Muscle of back (tissue), 3 donors: ENCODE measurements at regions not wholly inside any gene's neighbourhood (a gene's known extent, or its start where the extent isn't known, plus 50 kb on each side); places are given as distances from the start of the nearest gene placed in this dataset.
"Not testable (repeated sequence)": the region's sequence is repeated elsewhere in the genome, so short reads cannot be mapped to it uniquely, and the experiment has no call there.

ENCODE experiments used
- DNase-seq, 3 donors: peaks; one replicate each; pipeline versions ENCODE4 v3.0.0 to v3.0.0-alpha.2; 2013

DNA sequence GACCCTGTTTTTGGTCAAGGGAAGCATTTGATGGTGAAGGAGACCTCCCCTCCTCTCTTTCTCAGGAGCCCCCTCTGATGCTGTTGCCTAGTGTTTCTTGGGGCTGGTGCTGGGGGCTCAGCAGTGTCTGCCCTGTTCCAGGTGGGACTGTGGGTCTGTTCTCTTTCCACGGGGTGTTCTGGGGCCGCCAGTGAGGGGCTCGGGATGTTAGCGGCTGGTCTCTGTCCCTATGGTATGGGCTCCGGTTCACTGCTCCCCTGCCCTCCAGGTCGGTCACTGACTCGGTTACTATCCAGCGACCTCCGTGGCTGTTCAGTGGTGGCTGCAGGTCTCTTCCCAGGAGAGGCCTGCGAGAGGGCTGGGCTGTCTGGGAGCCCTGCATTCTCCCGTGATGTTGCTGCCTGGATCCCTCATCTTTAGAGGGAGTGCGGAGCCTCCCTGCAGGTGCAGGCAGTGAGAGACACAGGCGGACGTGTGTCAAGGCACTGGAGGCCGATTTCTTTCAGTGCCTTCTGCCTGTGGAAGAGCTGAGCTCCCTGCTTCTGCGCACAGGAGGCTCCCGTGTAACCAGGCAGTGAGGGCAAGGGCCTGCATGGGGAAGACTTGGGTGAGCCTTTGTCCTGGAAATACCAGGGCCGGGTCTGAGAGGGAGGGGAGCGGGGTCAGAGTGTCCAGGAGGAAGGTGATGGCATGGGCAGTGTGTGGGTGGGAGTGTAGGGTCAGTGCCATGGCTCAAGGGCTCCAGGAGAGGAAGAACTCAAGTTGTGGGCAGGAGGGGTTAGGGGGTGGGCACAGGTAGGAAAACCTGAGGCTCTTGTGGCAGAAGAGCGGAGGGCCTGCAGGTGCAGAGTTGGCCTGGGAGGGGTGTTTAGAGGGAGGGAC lies 362.6 kb downstream of the TMEM121 start:
- DNase-seq = no peak

DNA sequence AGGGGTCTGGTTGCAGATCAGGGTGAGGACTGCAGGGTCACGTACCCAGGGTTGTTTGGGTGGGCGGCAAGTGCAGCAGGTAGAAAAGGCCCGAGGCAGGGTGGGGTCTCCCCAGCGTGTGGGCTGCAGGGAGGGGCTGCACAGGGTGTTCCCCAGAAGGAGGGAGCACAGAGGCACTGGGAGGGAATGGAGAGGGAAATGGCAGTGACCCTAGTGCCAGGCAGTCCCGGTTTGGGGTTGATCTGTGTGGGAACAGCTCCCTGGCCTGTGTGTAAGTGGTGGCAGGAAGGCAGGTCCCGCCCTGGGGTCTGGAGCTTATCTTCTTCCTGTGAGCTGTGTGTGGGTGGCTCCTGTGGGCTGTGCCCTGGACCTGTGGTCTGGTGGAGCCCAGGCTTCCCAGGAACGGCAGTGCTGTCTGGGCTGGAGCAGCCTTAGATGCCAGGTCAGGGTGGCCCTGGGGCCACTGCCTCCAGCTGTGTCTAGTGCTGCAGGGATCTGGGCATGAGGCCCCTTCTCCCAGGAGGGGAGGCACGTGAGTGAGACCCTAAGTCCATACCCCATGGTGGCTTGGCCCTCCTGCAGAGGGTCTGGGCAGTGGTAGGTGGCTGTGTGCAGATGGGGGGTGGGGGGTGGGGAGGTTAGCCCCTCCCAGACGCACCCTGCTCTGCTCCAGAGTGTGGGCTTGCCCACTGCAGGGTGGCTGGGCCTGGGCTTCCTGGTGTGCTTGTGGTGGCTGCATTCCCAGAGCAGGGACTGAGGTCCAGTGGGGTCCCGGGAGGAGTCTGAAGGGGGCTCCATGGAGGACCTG lies 363.5 kb downstream of the TMEM121 start:
- DNase-seq = no peak

DNA sequence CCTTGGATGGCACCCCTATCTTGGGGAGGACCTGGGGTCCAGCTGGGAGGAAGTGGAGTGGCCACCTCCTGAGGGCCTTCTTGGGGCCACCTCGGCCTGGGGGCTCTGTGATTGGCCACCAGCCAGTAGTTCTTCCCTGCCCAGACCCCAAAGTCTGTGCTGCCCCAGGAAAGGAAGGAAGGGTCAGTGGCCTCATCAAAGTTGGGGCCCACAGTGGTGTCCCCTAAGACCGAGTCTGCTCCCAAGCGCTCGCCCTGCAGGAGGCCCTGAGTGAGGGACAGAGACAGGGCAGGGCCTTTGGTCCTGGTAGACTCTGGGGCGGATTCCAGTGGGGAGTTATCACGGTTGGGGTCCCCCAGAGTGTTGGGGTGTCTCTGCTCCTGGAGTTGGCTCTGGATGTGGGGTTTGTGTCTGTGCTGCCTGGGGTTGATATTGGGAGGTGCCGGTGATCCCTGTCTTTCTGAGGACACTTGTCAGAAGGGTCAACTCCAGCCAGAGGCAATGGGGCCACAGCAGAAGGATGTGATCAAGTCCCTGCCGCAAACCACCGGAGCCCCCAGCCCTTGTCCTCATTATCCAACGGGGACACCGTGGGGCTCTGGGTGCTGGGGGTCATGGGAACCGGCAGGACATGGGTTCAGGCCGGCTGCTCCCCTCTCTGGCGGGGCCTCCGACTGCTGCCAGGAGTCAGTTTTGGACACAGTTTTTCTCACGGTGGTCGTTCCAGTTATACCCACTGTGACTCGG lies 364.3 kb downstream of the TMEM121 start:
- DNase-seq = no peak

DNA sequence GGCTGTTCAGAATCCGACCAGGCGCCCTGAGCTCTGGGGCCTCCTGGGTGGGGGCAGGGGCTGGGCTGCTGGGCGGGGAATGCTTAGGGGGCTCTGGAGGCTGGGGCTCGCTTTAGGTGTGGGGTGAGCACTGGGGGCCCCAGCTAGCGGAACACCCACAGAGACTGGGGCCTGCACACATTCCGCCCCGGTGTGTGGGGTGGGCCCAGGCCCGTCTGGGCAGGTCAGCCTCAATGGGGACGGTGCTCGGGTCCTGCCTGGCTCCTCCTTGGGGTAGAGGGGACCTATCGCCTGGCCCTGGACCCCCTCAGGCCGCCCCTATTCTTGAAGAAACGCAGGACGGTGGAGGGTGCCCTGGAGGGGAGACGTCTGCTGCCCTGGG lies 364.8 kb downstream of the TMEM121 start:
- no peak for DNase-seq

DNA sequence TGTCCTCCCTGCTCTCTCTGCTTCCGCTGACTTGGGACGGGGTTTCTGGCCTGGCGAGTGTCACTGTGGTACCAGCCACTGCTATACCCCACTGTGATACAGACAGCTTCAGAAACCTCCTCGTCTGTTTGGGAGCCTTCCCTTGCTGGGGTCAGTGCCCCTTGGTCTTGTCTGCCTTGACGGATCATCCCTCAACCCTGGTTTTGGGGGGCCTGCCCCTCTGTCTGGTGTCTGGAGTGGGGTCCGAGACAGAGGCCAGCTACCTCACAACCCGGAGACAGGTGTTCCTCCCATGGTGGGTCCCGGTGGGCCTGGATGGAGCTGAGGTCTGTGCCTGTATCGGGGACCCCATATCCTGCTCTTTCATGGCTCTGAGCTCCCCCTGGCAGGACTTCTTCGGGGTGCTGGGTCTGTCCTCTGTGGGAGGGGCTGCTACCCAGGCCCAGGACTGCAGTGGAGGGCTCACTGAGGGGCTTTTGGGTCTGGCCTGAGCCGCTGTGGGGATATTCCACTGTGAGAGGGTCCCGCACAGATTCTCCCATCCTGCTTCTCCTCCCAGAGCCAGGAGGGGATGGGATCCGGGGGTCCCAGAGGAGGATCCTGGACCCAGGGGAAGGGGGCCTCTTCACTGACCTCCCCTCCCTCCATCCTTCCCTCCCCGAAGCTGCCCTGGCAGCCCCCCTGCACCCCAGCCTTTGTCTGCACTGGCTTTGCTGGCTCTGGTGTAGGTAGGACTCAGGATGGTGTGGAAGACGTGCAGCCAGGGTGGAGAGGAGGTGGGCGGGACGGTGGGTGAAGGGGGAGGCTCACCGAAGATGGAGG lies 365.5 kb downstream of the TMEM121 start:
- no peak for DNase-seq

DNA sequence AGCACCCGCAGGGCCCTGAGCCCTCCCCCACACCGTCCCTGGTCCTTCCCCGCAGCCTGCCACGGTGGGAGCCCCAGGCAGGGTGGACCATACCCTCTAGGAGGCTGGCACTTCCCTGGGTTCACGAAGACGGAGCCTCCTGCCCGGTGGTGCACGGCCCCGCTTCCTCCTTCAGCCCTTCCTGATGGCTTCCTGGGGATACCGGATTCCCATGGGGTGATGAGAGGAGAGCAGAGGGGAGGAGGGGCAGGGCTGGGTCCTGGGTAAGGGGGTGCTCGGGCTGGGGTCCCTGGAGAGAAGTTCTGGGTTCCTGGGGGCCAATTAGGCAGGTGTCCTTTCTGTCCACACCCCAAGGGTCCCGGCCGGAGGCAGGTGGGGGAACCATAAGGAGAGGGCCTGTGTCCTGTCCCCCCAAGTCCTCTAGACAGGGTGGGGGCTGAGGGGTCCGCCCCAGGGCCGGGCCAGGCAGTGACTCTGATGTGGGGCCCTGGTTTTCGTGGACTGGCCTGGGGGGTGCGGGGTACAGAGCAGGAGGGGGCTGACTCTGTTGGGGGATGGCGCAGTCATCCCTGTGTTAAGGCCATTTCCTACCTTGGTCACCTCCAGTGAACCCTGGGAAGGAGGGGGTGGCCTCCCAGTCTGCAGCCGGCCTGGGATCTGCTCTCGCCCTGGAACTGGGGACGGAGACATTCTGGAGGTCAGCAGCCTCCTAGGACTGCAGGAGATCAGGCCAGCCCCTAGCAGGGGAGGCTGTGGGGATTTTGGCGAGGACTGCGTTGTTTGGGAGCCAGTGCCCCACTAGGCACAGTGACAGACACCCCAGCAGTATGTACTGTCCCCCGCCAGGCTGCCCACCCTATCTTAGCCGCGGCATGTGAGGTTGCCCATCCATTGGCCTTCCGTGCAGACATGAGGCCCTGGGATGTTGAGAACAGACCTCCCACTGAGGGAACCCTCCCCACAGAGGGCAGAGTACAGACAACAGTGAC lies 366.4 kb downstream of the TMEM121 start:
- not testable (repeated sequence) for DNase-seq

DNA sequence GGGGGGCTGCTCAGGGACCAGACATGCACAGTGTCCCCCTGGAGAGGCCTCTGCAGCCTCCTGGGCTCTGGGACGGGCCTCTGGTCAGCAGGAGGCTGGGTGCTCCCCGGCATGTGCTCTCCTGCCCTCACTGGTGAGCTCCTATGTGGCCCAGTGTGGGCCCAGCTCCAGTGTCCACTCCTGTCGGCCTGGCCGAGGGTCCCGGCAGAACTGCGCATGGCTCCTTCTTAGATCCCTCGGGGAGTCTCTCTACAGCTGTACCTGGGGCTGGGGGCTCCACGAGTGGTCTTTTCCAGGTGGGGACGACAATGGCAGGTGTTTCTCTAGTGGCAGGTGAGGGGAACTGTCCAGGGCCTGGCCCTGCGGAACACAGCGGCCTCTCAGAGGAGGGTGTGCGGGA lies 367.3 kb downstream of the TMEM121 start:
- not testable (repeated sequence) for DNase-seq

DNA sequence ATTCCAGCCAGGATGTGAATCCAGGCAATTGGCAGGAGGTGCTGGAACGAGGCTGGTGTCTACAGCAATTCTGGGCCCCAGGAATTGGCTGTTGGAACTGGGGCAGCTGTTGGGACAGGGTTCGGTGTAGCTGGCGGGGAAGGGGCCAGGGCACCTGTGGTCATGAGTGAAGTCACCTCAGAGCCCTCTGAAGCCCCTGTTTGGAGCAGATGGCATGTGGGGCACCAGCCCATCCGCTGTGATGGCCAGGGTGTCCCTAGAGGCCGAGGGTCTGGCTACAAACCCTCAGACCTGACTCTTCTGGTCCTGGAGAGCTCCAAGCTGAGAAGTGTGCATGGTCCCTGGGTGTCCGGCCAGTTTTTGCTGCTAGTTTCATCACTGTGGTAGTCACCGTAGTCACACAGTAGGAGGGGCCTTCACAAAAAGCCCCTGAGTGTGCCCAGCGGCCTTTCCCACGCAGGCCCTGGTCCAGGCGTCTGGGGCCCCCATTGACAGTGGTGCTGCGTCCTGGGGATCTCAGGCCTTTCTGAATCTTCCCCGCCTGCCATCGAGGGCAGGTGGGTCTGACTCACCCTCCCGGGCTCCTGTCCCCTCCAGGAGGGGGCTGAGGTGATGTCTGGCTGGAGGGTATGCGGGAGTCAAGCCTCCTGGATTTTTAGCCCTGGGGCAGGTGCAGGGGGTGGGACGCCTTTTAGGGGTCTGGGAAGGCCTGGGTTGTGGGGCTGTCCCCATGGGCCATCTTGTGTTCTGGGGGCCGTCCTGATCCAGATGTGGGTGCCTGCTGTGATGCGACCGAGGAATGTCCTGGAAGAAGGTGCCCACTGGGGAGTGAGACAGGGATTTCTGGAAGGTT lies 368.0 kb downstream of the TMEM121 start:
- no peak for DNase-seq

DNA sequence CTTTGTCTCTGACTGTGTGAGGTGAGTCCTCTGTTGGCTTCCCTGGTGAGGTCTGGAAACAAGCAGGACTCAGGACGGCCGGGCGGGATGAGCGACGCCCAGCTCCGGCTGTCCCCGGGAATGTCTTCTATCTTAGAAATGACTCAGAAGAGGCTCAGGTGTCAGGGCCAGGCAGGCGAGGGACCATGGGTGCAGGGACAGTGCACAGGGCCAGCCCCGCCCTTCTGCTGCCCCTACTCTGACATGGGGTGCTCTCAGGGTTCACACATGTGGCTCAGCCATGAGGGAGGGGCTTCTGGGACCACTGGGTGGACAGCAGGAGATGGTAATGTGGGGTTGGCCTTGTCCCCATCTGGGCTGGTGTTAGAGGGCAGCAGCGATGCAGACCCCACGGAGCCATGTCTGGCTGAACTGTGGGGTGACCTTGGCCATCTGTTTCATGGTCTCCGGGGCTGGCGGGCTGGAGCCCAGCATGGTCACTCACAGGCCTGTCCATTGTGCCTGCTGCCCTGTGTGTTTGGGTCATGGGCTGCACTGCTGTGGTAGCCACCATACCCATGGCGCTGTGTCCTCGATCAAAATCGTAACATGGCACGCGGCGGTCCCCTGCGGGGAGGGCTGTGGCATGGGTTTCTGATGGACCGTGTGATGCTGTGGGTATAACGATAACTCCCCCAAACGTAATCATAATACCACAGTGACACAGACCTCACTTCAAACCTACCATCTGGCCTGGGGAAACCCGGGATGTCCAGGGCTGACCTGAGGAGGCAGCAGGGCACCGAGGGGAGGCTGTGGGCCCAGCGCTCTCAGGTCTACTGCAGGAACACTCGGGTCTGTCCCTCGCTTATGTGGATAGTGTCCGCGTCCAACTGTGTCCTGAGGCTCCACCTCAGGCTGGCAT lies 368.8 kb downstream of the TMEM121 start:
- no peak for DNase-seq

DNA sequence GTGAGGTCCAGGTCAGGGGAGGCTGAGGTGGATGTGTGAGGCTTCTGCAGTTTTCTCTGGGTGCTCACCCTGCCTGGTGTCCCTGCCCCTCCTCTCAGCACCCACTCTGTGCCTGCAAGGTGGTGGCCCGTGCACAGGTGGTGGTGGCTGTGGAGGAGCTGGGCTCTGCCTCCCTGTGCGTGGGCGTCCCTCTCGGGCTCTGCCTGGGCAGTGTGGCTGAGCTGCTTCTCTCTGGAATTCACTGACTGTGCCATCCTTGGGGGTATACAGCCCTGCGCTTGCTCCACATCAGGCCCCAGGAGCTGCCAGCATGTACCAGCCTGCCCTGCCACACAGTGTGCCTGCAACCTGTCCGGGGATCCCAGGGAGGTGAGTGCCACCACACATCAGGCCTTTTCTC lies 369.8 kb downstream of the TMEM121 start:
- not testable (repeated sequence) for DNase-seq

DNA sequence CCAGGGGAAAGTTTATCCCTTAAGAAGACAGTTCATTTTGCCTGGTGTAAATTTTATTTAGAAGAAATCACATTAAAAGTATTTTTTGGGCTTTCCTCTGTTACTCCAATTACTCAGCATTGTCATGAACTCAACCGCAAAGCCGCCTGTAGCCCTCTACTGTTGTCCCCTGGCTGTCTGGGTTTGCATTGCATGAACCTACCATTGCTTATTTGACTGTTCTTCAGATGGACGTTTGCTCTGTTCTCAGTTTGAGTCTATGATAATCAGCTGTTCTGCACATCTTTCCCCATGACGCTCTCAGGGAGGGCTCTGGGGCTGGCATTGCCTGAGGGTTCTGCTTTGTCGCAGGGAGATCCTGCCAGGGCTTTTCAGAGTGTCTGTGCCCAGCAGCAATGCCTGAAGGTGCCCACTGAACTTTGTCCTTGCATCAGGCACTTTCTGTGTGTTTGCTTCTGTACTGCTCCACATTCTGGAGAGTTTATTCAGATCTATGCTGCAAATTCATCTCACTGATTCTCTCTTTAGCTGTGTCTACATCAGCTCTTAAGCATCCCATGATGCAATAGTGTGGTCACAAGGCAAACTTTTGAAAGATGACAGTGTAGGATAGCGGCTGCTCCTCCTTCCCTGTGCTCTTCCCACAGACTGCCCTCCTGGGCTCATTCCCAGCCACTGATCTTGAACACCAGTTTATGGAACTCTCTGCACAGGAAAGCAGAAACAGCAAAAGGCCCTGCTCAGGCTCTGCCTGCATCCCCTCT lies 370.8 kb downstream of the TMEM121 start:
- DNase-seq = not testable (repeated sequence)

DNA sequence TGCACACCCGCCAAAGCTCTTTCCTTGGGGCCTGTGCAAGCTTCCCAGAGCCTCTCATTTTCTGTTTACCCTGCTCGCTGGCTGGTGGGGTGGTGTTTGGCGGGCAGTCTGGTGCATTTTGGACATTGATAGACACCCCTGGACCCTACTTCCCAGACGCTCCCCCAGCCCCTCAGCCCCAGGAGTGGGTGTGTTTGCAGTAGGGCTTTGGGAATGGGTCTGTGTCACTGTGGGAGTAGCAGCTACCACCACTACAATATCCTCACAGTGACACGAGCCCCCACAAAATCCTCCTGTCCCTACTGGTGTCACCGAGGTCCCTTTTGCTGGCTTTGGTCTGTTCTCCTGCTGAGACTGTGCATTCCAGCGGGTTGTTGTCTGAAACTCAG lies 371.3 kb downstream of the TMEM121 start:
- no peak for DNase-seq

DNA sequence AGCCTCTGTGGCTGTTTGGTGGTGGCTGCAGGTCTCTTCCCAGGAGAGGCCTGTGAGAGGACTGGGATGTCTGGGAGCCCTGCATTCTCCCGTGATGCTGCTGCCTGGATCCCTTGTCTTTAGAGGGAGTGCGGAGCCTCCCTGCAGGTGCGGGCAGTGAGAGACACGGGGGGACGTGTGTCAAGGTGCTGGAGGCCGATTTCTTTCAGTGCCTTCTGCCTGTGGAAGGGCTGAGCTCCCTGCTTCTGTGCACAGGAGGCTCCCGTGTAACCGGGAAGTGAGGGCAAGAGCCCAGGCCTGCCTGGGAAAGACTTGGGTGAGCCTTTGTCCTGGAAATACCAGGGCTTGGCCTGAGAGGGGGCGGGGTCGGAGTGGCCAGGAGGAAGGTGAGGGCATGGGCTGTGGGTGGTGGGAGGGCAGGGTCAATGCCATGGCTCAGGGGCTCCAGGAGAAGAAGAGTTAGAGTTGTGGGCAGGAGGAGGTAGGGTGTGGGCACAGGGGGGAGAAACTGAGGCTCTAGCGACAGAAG lies 372.2 kb downstream of the TMEM121 start:
- no peak for DNase-seq

DNA sequence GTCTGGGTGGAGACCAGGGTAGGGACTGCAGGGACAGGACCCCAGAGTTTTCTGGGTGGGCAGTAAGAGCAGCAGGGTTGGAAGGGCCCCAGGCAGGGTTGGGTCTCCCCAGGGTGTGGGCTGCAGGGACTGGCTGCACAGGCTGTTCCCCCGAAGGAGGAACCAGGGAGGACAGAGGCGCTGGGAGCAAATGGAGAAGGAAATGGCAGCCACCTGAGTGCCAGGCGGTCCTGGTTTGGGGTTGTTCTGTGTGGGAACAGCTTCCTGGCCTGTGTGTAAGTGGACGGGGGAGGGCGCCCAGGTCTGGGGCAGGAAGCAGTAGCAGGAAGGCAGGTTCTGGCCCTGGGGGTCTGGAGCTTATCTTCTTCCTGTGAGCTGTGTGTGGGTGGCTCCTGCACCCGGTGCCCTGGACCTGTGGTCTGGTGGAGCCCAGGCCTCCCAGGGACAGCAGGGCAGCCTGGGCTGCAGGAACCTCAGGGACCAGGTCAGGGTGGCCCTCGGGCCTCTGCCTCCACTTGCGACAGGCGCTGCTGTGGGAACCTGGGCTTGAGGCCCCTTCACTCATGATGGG lies 372.8 kb downstream of the TMEM121 start:
- DNase-seq = no peak

DNA sequence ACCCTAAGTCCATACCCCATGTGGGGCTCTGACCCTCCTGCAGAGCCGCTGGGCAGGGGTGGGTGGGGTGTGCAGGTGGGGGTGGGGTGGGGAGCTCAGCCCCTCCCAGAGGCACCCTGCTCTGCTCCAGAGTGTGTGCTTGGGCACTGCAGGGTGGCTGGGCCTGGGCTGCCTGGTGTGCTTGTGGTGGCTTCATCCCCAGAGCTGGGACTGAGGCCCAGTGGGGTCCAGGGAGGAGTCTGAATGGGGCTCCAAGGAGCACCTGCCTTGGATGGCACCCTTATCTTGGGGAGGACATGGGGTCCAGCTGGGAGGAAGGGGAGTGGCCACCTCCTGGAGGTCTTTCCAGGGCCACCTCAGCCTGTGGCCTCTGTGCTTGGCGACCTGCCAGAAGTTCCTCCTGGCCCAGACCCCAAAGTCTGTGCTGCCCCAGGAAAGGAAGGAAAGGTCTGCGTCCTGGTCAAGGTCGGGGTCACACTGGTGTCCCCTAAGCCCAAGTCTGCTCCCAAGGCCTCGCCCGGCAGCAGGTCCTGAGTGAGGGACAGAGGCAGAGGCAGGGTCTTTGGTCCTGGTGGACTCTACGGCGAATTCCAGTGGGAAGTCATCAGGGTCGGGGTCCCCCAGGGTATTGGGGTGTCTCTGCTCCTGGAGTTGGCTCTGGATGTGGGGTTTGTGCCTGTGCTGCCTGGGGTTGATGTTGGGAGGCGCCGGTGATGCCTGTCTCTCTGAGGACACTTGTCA lies 373.4 kb downstream of the TMEM121 start:
- no peak for DNase-seq
